ENCODE measurements at regions not wholly inside any gene's neighbourhood (a gene's known extent, or its start where the extent isn't known, plus 50 kb on each side); places are given as distances from the start of the nearest gene placed in this dataset.

DNA sequence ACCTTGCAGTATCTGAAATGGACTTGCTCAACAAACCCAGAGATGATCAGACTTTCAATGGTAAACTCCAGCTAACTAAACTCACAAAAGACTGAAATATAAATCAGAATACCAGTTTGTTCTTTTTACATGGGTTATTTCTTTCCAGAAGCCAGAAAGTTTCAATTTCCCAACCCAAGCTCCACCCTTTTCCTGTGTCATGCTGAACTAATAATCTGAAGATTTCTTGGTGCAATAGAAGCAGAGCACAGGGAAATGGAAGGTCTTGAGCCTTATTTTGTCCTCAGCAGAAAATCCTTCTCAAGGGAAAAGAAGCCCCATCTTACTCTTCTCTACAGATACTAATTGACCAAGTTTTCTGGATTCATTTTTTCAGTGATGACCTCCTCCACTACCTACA is 93.3 kb upstream of the PAPOLG start:
- Histone ChIP-seq H3K4me3 (ENCODE audit: low read length) (no peak overlapping the region), H3K4me1 (ENCODE audit: insufficient read depth, low read length) (no peaks in the 10 kb centered on the region), H3K27ac (ENCODE audit: low read depth in 1 of 2, low read length in 2 of 2) (no peak overlapping the region), H3K36me3 (ENCODE audit: insufficient read depth, low read length) (no peaks in the 10 kb centered on the region), H3K27me3 (ENCODE audit: control insufficient read depth in 1 of 2, insufficient read depth in 2 of 2, low read length in 2 of 2) (peaks cover 0 to 3% of the 10 kb centered on the region in 2 experiments), H3K9me3 (ENCODE audit: control insufficient read depth in 1 of 2, insufficient read depth in 1 of 2, low read length in 2 of 2) (no peaks in the 10 kb centered on the region)
- TF ChIP-seq, protein P1, sequence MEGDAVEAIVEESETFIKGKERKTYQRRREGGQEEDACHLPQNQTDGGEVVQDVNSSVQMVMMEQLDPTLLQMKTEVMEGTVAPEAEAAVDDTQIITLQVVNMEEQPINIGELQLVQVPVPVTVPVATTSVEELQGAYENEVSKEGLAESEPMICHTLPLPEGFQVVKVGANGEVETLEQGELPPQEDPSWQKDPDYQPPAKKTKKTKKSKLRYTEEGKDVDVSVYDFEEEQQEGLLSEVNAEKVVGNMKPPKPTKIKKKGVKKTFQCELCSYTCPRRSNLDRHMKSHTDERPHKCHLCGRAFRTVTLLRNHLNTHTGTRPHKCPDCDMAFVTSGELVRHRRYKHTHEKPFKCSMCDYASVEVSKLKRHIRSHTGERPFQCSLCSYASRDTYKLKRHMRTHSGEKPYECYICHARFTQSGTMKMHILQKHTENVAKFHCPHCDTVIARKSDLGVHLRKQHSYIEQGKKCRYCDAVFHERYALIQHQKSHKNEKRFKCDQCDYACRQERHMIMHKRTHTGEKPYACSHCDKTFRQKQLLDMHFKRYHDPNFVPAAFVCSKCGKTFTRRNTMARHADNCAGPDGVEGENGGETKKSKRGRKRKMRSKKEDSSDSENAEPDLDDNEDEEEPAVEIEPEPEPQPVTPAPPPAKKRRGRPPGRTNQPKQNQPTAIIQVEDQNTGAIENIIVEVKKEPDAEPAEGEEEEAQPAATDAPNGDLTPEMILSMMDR (IDR thresholded peaks at IDR 0.05) = no peak
- H3K27me3 Mint-ChIP-seq = peaks cover 3% of the 10 kb centered on the region
- H3K9me3 Mint-ChIP-seq = no peaks in the 10 kb centered on the region
- H3K36me3 Mint-ChIP-seq (ENCODE audit: low read depth) = no peaks in the 10 kb centered on the region
- ChIA-PET CTCF (no interaction called here), POLR2A (no interaction called here)
- no peak overlapping the region for H3K27ac Mint-ChIP-seq
- intact Hi-C loops (cut with DNase I, micrococcal nuclease) = no loop called here
- ATAC-seq (ENCODE audit: poor library complexity) (no peak), DNase-seq (no peak)
- no peak overlapping the region for H3K4me3 Mint-ChIP-seq
- H3K4me1 Mint-ChIP-seq (ENCODE audit: low read depth) = no peaks in the 10 kb centered on the region

DNA sequence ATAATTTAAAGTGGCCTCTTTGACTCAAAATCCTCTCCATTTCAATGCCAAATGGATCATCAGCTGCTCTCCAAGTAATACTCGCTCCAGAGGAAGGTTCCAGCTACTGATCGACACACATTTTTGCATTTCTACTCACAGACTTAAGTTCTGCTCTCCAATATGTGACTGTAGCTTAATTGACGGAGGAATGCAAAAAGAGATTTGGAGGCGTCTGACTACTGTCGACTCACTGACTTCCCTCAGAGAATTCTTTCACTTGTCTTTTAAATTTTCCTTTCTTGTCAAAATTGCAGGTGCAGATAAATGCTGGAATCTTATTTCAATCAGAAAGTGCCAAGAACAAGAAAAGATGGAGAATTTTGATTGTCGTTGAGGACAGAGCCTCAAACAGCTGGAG is 84.1 kb upstream of the PAPOLG start:
- H3K27me3 ChIP-seq (ENCODE audit: control insufficient read depth in 1 of 2, insufficient read depth in 2 of 2, low read length in 2 of 2) = no peaks in the 10 kb centered on the region
- Mint-ChIP-seq H3K4me3 (no peak overlapping the region), H3K36me3 (ENCODE audit: low read depth) (no peaks in the 10 kb centered on the region), H3K27me3 (peaks cover 4% of the 10 kb centered on the region), H3K27ac (no peak overlapping the region), H3K9me3 (no peaks in the 10 kb centered on the region), H3K4me1 (ENCODE audit: low read depth) (no peaks in the 10 kb centered on the region)
- ATAC-seq (ENCODE audit: poor library complexity) (no peak), DNase-seq (no peak)
- intact Hi-C loops (cut with DNase I, micrococcal nuclease) = no loop called here
- no peak overlapping the region for H3K27ac ChIP-seq (ENCODE audit: low read depth in 1 of 2, low read length in 2 of 2)
- POLR2A ChIA-PET = interaction anchor here (0.6 kb wide), 1 partner anchor 159 kb away, joined by 3 read pairs; no protein-coding TSS in a partner anchor
- TF ChIP-seq, protein P1 (IDR thresholded peaks at IDR 0.05) = no peak
- CTCF ChIA-PET = no interaction called here
- H3K36me3 ChIP-seq (ENCODE audit: insufficient read depth, low read length) = no peaks in the 10 kb centered on the region
- H3K4me3 ChIP-seq (ENCODE audit: low read length) = no peak overlapping the region
- H3K9me3 ChIP-seq (ENCODE audit: control insufficient read depth in 1 of 2, insufficient read depth in 1 of 2, low read length in 2 of 2) = no peaks in the 10 kb centered on the region
- H3K4me1 ChIP-seq (ENCODE audit: insufficient read depth, low read length) = peaks cover 3% of the 10 kb centered on the region

DNA sequence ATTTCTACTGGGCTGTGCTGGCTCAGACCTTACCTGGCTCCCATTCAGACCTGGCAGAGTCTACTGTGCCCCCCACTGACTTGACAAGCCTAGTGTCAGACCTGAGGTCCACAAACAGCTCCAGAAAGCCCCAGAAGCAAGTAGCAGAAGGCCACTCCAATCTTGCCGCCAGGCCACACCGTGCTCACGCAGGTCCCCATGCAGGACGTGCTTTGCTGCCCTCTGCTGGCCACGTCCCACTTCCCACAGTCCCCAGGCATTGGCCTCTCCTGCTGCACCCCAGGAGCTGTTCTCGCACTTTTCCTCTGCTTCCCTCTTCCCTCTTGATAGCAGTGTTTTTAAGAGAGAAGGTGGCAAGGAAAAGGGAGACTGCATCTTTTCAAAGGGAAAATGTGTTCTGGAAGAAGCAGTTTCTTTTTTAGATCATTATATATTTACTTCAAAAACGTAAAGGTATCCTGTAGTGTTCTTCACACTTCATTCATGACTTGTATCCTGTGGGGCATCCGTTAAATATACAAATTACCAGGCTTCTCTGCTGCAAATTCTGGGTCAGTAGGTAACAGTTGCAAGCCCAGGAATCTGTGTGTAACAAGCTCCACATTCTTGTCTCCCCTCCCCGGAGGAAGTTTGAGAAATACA is 81.4 kb upstream of the PAPOLG start:
- Mint-ChIP-seq H3K27me3 (peaks cover 11% of the 10 kb centered on the region), H3K4me3 (no peak overlapping the region), H3K27ac (no peak overlapping the region), H3K4me1 (ENCODE audit: low read depth) (no peaks in the 10 kb centered on the region), H3K9me3 (no peaks in the 10 kb centered on the region), H3K36me3 (ENCODE audit: low read depth) (no peaks in the 10 kb centered on the region)
- intact Hi-C loops (cut with DNase I, micrococcal nuclease) = no loop called here
- peak; percentile 85 for ATAC-seq (ENCODE audit: poor library complexity)
- Histone ChIP-seq H3K4me1 (ENCODE audit: insufficient read depth, low read length) (peaks cover 3% of the 10 kb centered on the region), H3K27ac (ENCODE audit: low read depth in 1 of 2, low read length in 2 of 2) (no peak overlapping the region), H3K36me3 (ENCODE audit: insufficient read depth, low read length) (no peaks in the 10 kb centered on the region), H3K4me3 (ENCODE audit: low read length) (no peak overlapping the region), H3K9me3 (ENCODE audit: control insufficient read depth in 1 of 2, insufficient read depth in 1 of 2, low read length in 2 of 2) (no peaks in the 10 kb centered on the region), H3K27me3 (ENCODE audit: control insufficient read depth in 1 of 2, insufficient read depth in 2 of 2, low read length in 2 of 2) (peaks cover 0 to 5% of the 10 kb centered on the region in 2 experiments)
- ChIA-PET POLR2A (interaction anchor here (1.3 kb wide), 1 partner anchor 12 kb away, joined by 3 read pairs; no protein-coding TSS in a partner anchor), CTCF (interaction anchor here (0.6 to 1.2 kb wide), 4 partner anchors 10 to 27 kb away, joined by 3 to 4 read pairs (median 3); no protein-coding TSS in a partner anchor)
- peak; percentile 53 to 83 (median 72) for DNase-seq
- TF ChIP-seq, protein P1 (IDR thresholded peaks at IDR 0.05) = peak; percentile 96

Data from CD4-positive, alpha-beta T cell (primary cell).